HG03025 (cell line): ENCODE measurements at regions not wholly inside any gene's neighbourhood (a gene's known extent, or its start where the extent isn't known, plus 50 kb on each side); places are given as distances from the start of the nearest gene placed in this dataset.
"Not testable (repeated sequence)": the region's sequence is repeated elsewhere in the genome, so short reads cannot be mapped to it uniquely, and the experiment has no call there.

ENCODE experiments used
- ATAC-seq: cut with Tn5 transposase; IDR thresholded peaks from one replicate; pipeline ENCODE4 v1.9.1; 2021; ENCODE audit warnings: mild to moderate bottlenecking, moderate library complexity; ENCODE audit not compliant: unreplicated experiment, low FRiP score

DNA sequence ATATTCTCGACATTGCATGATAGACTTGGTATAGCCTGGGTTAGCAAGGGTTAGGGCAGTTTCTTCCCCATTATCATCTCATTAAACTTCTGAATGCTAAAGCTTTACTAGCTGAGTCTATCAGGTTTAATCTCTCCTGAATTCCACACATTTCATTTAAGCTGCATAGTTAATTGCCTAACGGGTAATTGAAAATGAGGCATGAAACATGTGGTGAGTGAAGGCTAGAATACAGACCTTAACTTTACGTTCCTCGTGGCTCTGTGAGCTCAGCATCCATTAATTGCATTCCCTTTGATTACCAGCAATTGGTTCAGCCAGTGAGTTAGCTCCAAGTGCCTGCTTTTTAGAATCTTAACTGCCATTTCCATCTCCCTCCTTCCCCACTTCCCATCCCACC lies 126.5 kb upstream of the MEX3C start:
- no peak for ATAC-seq

DNA sequence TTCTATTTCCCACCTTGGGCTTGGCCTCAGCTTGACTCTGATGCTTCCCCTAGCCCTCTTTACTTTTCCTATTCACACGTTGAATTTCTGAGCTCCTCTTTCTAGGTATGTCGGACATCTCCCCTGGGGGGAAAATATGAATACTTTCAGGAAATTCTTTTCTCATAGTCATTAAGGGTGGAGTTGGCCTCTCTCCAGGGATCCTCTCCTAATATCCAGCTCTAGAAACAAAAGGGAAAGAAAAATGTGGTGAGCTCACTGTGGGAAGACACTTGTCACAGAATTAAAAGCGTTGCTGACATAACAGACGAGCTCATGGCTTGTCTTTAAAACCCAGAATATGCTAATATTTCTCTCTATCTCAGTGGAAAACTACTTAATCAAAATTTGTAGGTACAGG lies 132.7 kb upstream of the MEX3C start:
- ATAC-seq: no peak

DNA sequence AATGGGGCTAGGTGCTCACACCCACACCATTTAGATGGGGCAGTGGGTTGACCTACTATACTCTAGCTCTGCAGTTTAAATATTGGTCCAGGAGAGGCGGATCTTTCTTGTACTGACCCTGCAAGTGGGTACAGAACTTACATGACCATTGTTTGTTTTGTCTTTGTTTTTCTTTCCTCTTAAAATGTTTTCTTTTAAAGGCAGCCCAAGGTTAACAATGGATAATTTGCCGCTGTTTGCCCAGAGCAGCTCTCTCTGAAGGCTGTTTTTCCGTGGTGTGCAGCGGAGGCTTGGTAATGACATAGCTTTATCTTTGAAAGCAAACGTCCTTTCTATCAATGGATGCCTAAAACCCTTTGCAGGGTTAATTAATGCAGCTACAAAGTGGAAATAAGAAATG lies 133.3 kb upstream of the MEX3C start:
- no peak for ATAC-seq

DNA sequence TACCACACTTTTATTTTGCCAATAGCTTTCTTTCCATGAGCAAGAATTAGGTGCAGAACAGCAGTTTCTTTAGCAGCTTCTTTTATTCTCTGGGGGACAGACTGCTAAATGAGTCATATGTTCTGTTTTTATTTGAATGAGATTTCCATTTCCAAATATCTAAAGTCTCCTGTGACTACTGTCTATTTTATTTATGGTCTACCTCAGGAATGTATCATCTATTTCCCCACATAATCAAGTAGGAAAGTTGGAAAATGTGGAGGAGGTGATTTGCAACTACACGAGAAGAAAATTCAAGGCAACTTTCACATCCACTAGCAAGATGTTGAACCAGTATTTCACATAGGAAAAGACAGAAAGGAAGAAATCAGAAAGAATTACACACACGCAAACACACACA lies 139.9 kb upstream of the MEX3C start:
- ATAC-seq: no peak

DNA sequence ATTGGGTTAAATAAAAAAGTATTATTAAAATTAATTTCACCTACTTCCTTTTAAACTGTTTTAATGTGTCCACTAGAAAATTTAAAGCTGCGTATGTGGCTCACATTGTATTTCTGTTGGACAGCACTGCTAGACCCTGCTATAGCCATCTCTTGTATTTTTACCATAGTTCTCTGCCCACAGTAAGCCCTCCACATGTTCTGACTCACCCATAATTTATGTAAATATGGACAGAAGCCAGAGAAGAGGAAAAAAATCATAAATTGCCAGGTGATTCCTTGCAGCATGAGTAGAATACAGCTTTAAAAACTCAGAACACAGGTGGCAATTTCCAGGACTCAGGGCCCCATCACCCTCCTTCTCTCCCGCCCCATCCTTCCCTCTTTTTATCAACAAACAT lies 142.4 kb upstream of the MEX3C start:
- ATAC-seq: no peak

DNA sequence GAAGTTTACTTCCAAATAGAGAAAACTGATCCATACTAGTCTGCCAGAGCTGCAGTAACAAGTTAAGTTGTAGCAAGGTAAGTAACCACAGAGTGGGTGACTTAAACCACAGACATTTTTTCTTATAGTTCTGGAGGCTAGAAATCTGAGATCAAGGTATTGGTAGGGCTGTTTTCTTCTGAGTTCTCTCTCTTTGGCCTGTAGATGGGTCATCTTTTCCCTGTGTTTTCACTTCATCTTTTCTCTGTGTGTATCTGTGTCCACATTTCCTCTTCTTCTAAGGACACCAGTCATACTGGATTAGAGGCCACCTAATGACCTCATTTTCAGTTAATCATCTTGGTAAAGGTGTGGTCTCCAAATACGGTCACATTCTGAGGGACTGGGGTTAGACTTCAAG lies 142.9 kb upstream of the MEX3C start:
- ATAC-seq: no peak

DNA sequence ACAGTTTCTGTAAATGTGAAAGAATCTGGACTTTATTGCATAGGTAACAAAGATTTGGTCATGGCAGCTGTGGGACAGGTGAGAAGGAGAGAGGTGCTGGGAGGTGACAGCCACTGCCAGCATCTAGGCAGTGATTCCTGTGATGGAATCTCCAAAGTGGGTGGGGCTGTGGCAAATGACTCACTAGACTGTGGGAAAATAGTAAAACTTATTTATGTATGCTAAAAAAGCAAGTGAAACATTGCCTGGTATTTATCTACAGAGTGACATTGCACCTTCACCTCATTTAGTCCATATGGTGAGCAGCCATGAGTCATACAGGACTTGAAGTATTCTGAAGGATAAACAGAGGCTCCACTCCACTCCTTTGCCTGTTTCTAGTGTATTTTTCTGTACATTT lies 145.3 kb upstream of the MEX3C start:
- no peak for ATAC-seq

DNA sequence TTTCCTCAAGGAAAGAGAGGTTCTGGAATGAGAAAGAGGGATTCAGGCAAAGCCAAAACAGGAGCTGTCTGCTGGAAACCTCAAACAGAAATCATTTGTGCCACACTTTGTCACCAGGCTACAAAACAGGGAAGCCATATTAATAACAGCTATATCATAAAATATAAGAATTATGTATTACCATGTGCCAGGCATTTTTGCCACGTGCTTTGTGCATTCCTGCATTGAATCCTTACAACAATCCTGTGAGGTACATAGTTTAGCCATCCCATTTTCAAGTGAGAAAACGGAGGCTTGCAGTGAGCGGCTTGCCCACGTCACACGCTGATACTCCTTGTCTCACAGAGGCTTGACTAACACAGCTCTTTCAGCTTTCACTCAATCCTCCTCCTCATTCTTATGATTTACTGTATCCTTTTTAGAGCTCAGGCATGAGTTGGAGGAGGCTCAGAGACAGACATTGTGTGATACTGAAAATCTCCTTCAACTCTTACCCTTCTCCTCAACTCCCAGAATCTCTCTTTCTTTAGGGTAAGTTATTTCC lies 148.4 kb upstream of the MEX3C start:
- ATAC-seq: no peak

DNA sequence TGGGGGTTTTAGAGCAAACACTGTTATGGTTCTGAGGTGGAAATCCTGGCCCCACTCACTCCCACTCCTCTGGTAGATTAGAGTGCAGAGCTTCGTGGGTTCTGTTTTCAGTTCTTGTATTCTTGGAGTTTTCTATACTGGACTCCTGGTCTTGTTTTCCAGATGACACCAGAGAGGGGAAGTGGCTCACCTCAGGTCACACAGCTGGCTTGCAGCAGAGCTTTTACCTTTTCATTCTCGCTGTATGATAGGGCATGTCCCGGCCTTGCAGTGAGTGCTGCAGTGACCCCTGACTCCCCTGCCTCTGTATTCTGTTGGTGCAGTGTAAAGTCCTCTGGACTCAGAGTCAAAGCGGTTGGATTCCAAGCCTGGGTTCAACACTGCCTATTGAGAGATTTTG lies 148.9 kb upstream of the MEX3C start:
- ATAC-seq: no peak

DNA sequence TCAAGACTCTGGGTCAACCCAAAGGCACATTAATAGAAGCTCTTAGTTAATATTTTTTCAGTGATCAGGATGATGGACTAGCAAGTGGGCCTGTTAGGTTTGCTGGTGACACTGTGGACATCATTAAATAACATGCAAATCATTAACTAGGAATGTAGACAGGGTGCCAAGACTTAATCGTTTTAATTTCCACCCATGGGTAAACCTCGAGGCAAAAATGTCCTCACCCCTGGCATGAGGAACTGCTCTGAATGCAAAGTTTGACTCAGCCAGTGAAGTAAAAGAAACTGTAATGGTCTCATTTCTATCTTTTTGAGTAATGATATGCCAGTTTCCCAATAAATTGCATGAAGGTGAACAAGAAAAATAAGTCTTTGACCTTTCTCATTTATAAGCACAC lies 152.6 kb upstream of the MEX3C start:
- ATAC-seq: no peak

DNA sequence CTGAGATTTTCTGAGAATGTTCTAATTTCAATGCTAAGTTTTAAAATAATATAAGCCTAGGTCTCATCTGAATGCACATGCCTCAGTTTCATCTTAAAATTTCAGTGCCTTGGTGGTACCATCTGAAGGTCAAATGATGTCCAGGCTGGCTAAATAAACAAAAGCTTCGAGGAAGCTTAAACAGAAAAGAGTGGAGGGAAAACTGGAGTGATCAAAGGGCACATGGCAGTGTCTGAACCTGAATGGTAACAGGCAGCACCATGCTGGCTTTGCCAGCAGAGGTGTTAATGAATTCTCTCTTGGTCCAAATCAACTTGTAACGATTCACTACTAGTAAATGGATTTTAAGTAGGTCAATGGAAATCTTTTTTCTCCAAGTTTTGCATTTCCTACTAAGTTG lies 158.4 kb upstream of the MEX3C start:
- no peak for ATAC-seq

DNA sequence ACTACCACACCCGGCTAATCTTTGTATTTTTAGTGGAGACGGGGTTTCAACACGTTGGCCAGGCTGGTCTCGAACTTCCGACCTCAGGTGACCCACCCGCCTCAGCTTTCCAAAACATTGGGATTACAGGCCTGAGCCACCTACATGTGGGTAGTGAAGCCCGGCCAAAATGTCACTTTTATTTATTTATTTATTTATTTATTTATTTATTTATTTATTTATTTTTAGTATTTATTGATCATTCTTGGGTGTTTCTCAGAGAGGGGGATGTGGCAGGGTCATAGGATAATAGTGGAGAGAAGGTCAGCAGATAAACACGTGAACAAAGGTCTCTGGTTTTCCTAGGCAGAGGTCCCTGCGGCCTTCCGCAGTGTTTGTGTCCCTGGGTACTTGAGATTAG lies 162.8 kb upstream of the MEX3C start:
- ATAC-seq: not testable (repeated sequence)

DNA sequence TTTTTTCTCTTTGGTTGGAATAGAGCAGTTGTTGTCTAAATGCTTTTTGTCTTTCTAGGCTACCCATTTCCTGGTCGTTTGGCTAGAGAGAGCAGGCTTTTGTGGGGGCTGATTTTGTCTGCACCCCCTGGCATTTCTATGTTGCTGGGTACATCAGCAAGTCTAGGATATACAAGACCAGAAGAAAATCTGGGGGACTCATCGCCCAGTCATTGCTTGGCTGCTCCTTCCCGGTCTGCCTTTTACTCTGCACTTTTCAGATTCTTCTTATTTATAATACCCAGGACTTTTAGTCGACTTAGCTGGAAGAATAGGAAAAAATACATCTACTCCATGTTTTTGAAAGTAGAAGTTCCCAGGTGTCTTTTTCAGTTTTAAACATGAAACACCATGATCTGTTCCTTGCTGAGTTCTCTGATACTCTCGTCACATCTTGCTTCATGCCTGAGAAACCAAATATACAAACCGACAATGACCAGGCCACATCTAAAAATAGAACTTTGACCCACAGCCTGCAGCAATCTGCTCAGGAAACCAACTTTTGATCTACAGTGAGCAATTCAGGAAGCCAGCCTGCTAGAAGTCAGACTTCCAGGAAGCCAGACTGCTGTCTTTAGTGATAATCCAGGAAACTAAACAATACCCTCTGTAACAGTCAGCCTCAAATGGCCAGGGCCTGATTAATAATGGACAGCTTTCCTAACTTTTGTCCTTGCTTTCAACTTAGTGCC lies 163.8 kb upstream of the MEX3C start:
- peak; percentile 35 for ATAC-seq

DNA sequence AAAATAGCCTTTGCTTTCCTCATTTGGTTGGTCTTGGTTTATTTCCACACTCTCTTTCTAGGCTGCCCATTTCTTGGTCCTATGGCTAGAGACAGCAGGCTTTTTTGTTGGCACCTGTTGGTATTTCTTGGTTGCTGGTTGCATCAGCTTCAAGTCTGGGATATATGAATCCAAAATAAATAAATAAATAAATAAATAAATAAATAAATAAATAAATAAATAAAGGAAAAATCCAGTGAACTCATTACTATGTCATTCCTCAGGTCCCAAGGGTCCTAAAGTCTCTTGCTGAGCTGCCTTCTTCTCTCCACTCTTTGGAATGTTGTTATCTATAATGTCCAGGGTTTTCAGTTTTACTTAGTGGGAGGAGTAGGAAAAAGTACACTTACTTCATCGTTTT lies 165.9 kb upstream of the MEX3C start:
- no peak for ATAC-seq

DNA sequence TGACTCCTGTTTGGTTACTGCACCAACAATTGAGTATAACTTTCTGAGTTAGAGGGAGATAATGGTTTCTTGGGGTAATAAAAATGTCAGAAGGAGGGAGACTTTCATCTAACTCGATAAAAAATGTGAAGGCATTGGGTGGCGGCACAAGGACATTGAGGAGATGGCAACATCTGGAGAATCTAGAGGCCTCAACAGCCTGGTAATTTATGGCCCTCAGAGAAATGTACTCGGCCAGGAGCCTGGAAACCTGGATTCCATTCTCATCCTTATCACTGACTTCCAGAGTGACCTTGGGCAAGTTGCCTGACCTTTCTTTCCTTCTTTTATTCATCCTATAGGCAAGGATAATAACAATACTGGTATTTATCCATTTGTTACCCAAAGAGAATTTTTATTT lies 173.5 kb upstream of the MEX3C start:
- no peak for ATAC-seq

DNA sequence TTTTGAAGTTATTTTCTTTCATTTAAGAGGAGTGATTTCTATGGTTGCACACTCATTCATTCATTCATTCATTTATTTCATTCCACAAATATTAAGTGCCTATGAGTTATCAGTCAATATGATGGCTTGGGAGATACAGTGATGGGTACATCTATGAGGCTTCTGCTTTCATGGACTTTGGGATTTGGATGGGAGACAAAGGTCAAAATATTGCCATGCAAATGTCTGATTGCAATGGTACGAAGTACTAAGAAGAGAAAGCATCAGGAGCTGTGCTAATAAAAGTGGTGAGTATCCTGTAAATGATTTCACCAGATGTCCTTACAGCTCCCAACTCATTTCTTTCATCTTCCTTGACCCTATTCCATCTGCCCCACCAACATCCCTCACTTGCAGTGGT lies 174.4 kb upstream of the MEX3C start:
- no peak for ATAC-seq

DNA sequence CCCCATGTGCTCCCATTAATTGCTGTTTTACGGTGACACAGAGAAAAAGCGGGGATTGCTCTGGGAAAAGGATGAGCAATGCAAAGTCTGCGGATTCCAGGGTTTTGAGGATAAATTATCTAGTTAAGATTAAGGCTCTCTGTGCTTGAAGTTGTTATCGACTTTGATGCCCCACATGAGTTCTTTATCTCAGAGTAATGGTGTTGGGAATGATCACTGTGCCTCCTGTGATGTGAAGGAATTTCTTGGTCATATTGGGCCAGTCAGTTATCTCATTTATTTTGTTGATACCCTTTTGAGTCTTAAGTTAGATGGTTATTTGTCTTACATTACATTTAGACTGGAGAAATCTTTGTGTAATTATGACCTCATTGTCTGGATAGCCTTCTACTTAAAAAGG lies 184.6 kb upstream of the MEX3C start:
- no peak for ATAC-seq

DNA sequence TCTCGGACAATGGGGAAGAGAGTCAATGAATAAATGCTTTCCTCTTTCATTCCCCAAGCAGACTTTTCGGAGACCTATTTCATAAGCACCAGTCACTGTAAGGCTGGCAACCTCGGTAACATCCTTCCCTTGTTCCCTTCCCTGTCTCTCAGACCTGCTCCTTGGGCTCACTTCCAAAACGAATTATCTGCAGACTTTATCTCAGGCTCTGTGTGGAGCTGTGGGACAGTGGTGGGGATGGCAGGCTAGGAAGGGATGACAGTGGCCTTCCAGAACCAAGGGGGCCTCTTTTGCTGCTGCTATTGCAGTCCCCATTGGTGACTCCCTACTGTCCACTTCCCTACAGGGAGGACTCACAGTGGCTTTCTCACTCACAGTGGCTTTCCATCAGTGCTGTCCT lies 185.6 kb upstream of the MEX3C start:
- ATAC-seq: no peak

DNA sequence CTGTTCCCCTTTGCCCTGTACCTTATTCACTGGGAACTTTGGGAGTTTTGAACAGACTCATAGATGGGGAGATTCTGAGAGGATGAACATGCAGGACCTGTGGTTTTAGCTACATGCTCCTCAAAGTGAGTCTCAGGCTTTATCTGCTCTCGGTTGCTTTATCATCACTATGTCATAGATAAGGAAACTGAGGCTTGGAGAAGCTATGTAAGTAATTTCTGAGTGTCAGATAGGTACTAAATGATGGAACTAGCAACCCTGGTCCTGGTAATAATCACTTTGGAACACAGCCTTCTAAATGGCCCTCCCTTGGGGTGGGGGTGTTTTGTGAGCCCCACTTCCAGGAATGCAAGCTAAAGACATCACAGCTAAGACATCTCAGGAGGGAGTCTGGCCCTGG lies 186.2 kb upstream of the MEX3C start:
- ATAC-seq: no peak

DNA sequence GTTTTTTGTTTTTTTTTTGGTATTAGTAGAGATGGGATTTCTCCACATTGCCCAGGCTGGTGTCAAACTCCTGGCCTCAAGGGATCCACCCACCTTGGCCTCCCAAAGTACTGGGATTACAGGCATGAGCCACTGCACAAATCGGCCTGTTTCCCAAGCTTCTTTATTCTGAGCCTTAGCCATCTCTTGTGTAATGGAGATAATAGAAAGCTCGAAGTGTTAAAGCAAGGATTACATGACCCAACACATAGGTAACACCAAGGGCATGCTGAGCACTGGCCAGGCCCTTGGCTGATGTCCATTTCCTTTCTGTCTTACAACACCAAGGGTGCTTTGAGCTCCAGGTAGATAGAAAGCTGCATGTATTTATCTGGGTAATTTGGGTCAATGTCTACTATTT lies 187.8 kb upstream of the MEX3C start:
- no peak for ATAC-seq

DNA sequence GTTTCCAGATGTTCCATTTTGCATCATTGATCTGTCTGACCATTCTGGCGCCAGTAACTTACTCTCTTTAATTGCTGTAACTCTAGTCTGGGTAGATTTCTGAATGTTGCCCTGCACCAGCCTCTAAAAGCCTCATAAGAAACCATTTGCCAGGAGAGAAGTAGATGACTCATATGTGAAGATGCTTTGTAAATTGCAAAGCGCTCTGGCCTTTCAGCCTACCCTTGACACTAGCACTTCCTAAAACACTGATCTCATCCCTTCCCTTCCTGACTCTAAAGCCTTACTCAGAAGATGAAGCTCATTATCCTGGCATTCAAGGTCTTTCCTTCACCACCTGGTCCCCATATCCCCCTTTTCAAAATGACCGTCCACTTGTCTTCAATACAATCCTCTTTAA lies 193.2 kb upstream of the MEX3C start:
- no peak for ATAC-seq

DNA sequence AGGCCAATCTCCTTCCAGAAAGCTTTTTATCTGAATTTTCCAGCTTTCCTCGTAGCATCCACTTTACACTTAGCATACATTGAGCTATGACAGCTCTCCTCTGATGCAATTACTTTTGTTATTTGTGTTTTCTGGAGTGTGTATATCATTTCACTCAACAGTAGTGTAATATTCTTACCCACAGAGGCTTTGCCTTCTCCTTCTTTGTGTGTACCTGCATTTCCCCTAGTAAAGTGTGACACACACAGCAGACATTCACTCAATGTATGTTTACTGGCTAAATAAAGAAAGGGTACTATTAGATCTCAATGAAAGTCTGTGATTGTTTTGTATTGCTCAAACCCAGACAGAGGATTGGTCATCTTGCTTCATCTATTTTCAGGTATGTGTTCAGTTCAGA lies 193.7 kb upstream of the MEX3C start:
- no peak for ATAC-seq

DNA sequence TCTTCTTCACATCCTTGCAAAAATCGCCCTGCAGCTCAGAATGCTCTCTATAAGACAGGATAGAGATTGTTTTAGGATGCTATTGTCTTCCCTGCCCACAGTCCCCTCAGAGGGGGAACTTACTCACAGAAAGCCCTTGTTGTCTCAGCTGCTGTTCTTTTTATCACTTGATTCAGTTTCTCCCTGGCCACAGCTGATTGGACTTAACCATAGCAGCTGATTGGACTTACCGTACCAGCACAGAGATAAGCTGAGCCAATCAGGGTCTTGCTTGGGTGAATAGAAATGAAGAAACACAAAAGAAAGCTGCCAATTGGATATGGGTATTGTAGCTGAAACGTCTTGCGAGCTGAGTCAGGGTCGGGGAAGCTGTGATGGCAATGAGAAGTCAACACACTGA lies 194.2 kb upstream of the MEX3C start:
- no peak for ATAC-seq
